Stimulated activated CD4-positive, alpha-beta T cell treated with anti-CD3 and anti-CD28 coated beads, TNF-alpha, amount 100 ng/mL, for 4 hours (primary cell): ENCODE measurements at regions not wholly inside any gene's neighbourhood (a gene's known extent, or its start where the extent isn't known, plus 50 kb on each side); places are given as distances from the start of the nearest gene placed in this dataset.

Experiments used
- DNase-seq, 3 experiments: peaks; one replicate each; pipeline ENCODE4 v3.0.0-alpha.2; 2020; ENCODE audit warnings: low read depth in 3 of 3

- DNase-seq = no peak
These were observed 172.8 kb downstream of the LINC00237 start for GRCh38 chr20:20933142-20933958.

- no peak for DNase-seq
These were observed 174.0 kb downstream of the LINC00237 start for GRCh38 chr20:20932156-20932555.

- DNase-seq = no peak
These were observed 174.5 kb downstream of the LINC00237 start for GRCh38 chr20:20931632-20932031.

GRCh38 chr20:20931024-20931423 is 175.1 kb downstream of the LINC00237 start:
- DNase-seq = no peak

- no peak for DNase-seq
These were observed 175.7 kb downstream of the LINC00237 start for GRCh38 chr20:20930500-20930899.

- DNase-seq = no peak
These were observed 176.8 kb downstream of the LINC00237 start for GRCh38 chr20:20929341-20929740.

GRCh38 chr20:20926222-20926905 is 179.8 kb downstream of the LINC00237 start:
- no peak for DNase-seq

GRCh38 chr20:20920433-20920832 is 185.7 kb downstream of the LINC00237 start:
- DNase-seq = no peak

- no peak for DNase-seq
These were observed 190.3 kb downstream of the LINC00237 start for GRCh38 chr20:20915844-20916243.

GRCh38 chr20:20904501-20904831 is 192.0 kb upstream of the RALGAPA2 start:
- DNase-seq = no peak

- DNase-seq = no peak
These were observed 191.5 kb upstream of the RALGAPA2 start for GRCh38 chr20:20903773-20904500.

GRCh38 chr20:20897922-20898321 is 185.5 kb upstream of the RALGAPA2 start:
- no peak for DNase-seq

- no peak for DNase-seq
These were observed 184.7 kb upstream of the RALGAPA2 start for GRCh38 chr20:20897145-20897544.

GRCh38 chr20:20896606-20897005 is 184.2 kb upstream of the RALGAPA2 start:
- no peak for DNase-seq

GRCh38 chr20:20895537-20895936 is 183.1 kb upstream of the RALGAPA2 start:
- DNase-seq = no peak

- no peak for DNase-seq
These were observed 182.3 kb upstream of the RALGAPA2 start for GRCh38 chr20:20894753-20895152.

- DNase-seq = no peak
These were observed 181.8 kb upstream of the RALGAPA2 start for GRCh38 chr20:20894280-20894679.

- no peak for DNase-seq
These were observed 179.9 kb upstream of the RALGAPA2 start for GRCh38 chr20:20892328-20892727.

- no peak for DNase-seq
These were observed 178.3 kb upstream of the RALGAPA2 start for GRCh38 chr20:20890751-20891150.

GRCh38 chr20:20888936-20889335 is 176.5 kb upstream of the RALGAPA2 start:
- no peak for DNase-seq

GRCh38 chr20:20888266-20888656 is 175.8 kb upstream of the RALGAPA2 start:
- no peak for DNase-seq

- no peak for DNase-seq
These were observed 175.3 kb upstream of the RALGAPA2 start for GRCh38 chr20:20887593-20888265.
